Activated T-cell treated with anti-CD3 and anti-CD28 coated beads, Interleukin-2, amount 50 U/mL, for 48 hours (primary cell): ENCODE measurements at regions not wholly inside any gene's neighbourhood (a gene's known extent, or its start where the extent isn't known, plus 50 kb on each side); places are given as distances from the start of the nearest gene placed in this dataset.

Source experiments
- DNase-seq, 2 experiments: peaks; one replicate each; pipeline ENCODE4 v3.0.0-alpha.2; 2020

- no peak for DNase-seq
These were observed 263.7 kb downstream of the SLITRK6 start for GRCh38 chr13:85535316-85536084.

- DNase-seq, result no peak
These were observed 265.3 kb downstream of the SLITRK6 start for GRCh38 chr13:85533911-85534310.

- DNase-seq, result no peak
These were observed 270.0 kb downstream of the SLITRK6 start for GRCh38 chr13:85529218-85529594.

- no peak for DNase-seq
These were observed 270.6 kb downstream of the SLITRK6 start for GRCh38 chr13:85528491-85529217.

- DNase-seq, result no peak
These were observed 271.9 kb downstream of the SLITRK6 start for GRCh38 chr13:85527316-85527715.

- no peak for DNase-seq
These were observed 273.8 kb downstream of the SLITRK6 start for GRCh38 chr13:85525411-85525810.

GRCh38 chr13:85521657-85522056, 277.6 kb downstream of the SLITRK6 start:
- no peak for DNase-seq

GRCh38 chr13:85520445-85520844, 278.8 kb downstream of the SLITRK6 start:
- no peak for DNase-seq

- no peak for DNase-seq
These were observed 279.9 kb downstream of the SLITRK6 start for GRCh38 chr13:85519363-85519762.

GRCh38 chr13:85512421-85512820, 286.8 kb downstream of the SLITRK6 start:
- no peak for DNase-seq

GRCh38 chr13:85509512-85509911, 289.7 kb downstream of the SLITRK6 start:
- DNase-seq, result no peak

GRCh38 chr13:85508683-85509329, 290.4 kb downstream of the SLITRK6 start:
- DNase-seq, result no peak

GRCh38 chr13:85503797-85504196, 295.4 kb downstream of the SLITRK6 start:
- no peak for DNase-seq

GRCh38 chr13:85501616-85502015, 297.6 kb downstream of the SLITRK6 start:
- no peak for DNase-seq

- no peak for DNase-seq
These were observed 298.4 kb downstream of the SLITRK6 start for GRCh38 chr13:85500696-85501256.

- DNase-seq, result no peak
These were observed 300.4 kb downstream of the SLITRK6 start for GRCh38 chr13:85498774-85499173.

GRCh38 chr13:85497652-85498051, 301.6 kb downstream of the SLITRK6 start:
- no peak for DNase-seq

- DNase-seq, result no peak
These were observed 306.9 kb downstream of the SLITRK6 start for GRCh38 chr13:85492283-85492682.

- no peak for DNase-seq
These were observed 312.6 kb downstream of the SLITRK6 start for GRCh38 chr13:85486663-85487062.

- DNase-seq, result no peak
These were observed 326.1 kb downstream of the SLITRK6 start for GRCh38 chr13:85473144-85473543.

GRCh38 chr13:85469320-85469719, 329.9 kb downstream of the SLITRK6 start:
- DNase-seq, result no peak

- DNase-seq, result no peak
These were observed 336.3 kb downstream of the SLITRK6 start for GRCh38 chr13:85462792-85463425.

- DNase-seq, result no peak
These were observed 337.6 kb downstream of the SLITRK6 start for GRCh38 chr13:85461621-85462020.
